ENCODE measurements at regions not wholly inside any gene's neighbourhood (a gene's known extent, or its start where the extent isn't known, plus 50 kb on each side); places are given as distances from the start of the nearest gene placed in this dataset.

- peaks cover 3% of the 10 kb centered on the region in 2 experiments; a peak in 2 of 4 replicates for H3K4me1 Mint-ChIP-seq
- no peaks in the 10 kb centered on the region for H3K4me1 ChIP-seq (ENCODE audit: insufficient read depth, low read length)
- no peak overlapping the region for H2AK5ac ChIP-seq (ENCODE audit: insufficient read length, low read length)
Observed at GRCh38 chr5:93894601-93895354, 153.4 kb upstream of the POU5F2 start.

More at GRCh38 chr5:93894601-93895354, 153.4 kb upstream of the POU5F2 start:
- Histone ChIP-seq H3K23me2 (ENCODE audit: insufficient read length, low read depth, low read length, poor library complexity, severe bottlenecking) (no peaks in the 10 kb centered on the region), H4K20me1 (ENCODE audit: control insufficient read depth, insufficient read depth, insufficient read length) (no peaks in the 10 kb centered on the region), H3K23ac (ENCODE audit: insufficient read length, low read depth, low read length) (no peak overlapping the region), H2BK15ac (ENCODE audit: low read depth, low read length) (no peak overlapping the region), H3K18ac (ENCODE audit: insufficient read length, low read depth, low read length) (no peak overlapping the region), H2BK120ac (ENCODE audit: low read depth, low read length, poor library complexity, severe bottlenecking) (no peak overlapping the region), H2BK20ac (ENCODE audit: low read depth, low read length, poor library complexity, severe bottlenecking) (no peak overlapping the region), H4K5ac (ENCODE audit: insufficient read length, low read depth, low read length) (no peak overlapping the region), H3K79me2 (ENCODE audit: insufficient read depth, low read length) (no peaks in the 10 kb centered on the region), H2AFZ (ENCODE audit: low read length) (no peak overlapping the region), H3K9ac (ENCODE audit: extremely low read depth, insufficient read length, low read length) (no peak overlapping the region), H3K27ac (ENCODE audit: insufficient read length, low read depth, low read length) (no peak overlapping the region), H4K91ac (ENCODE audit: insufficient read length, low read depth, low read length) (no peak overlapping the region), H3K27me3 (ENCODE audit: insufficient read depth, low read length) (no peaks in the 10 kb centered on the region), H2BK5ac (ENCODE audit: insufficient read length, low read length) (no peak overlapping the region), H3K4me2 (ENCODE audit: insufficient read depth, insufficient read length, low read length) (no peak overlapping the region), H3K14ac (ENCODE audit: insufficient read depth, low read length) (no peak overlapping the region), H2BK12ac (ENCODE audit: insufficient read length, low read depth, low read length) (no peak overlapping the region), H4K8ac (replicated peaks; ENCODE audit: insufficient read length, low read depth, low read length) (no peak overlapping the region), H3K79me1 (ENCODE audit: insufficient read depth, low read depth, low read length, poor library complexity, severe bottlenecking) (no peaks in the 10 kb centered on the region), H3K9me3 (ENCODE audit: control insufficient read depth, low read depth, low read length) (no peaks in the 10 kb centered on the region), H3T11ph (ENCODE audit: low read length) (no peak overlapping the region), H3K4ac (ENCODE audit: low read depth, low read length) (no peak overlapping the region), H3K56ac (ENCODE audit: insufficient read length, low read depth, low read length) (no peak overlapping the region)
- no peaks in the 10 kb centered on the region for H3K9me3 Mint-ChIP-seq
- H3K27me3 Mint-ChIP-seq (ENCODE audit: low read depth): no peaks in the 10 kb centered on the region
- H3K4me3 Mint-ChIP-seq: no peak overlapping the region
- DNase-seq: no peak
- TF ChIP-seq, protein P1, sequence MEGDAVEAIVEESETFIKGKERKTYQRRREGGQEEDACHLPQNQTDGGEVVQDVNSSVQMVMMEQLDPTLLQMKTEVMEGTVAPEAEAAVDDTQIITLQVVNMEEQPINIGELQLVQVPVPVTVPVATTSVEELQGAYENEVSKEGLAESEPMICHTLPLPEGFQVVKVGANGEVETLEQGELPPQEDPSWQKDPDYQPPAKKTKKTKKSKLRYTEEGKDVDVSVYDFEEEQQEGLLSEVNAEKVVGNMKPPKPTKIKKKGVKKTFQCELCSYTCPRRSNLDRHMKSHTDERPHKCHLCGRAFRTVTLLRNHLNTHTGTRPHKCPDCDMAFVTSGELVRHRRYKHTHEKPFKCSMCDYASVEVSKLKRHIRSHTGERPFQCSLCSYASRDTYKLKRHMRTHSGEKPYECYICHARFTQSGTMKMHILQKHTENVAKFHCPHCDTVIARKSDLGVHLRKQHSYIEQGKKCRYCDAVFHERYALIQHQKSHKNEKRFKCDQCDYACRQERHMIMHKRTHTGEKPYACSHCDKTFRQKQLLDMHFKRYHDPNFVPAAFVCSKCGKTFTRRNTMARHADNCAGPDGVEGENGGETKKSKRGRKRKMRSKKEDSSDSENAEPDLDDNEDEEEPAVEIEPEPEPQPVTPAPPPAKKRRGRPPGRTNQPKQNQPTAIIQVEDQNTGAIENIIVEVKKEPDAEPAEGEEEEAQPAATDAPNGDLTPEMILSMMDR (conservative IDR thresholded peaks at IDR 0.05): peak; percentile 58
- H3K36me3 Mint-ChIP-seq (ENCODE audit: insufficient read depth in 1 of 3, low read depth in 3 of 3): no peaks in the 10 kb centered on the region
- H3K27ac Mint-ChIP-seq: peak overlapping the region in 1 of 3 experiments; percentile 41; a peak in 2 of 7 replicates
- no CpG with 5 or more reads among the region's 9 CpGs for WGBS (ENCODE audit: extremely low coverage, insufficient read length, low lambda C conversion rate)

All from H9 (cell line).